CD14-positive monocyte (primary cell): ENCODE measurements at regions not wholly inside any gene's neighbourhood (a gene's known extent, or its start where the extent isn't known, plus 50 kb on each side); places are given as distances from the start of the nearest gene placed in this dataset.

Source experiments
- DNase-seq, 3 donors: peaks; one replicate each; pipeline ENCODE4 v3.0.0-alpha.2; 2011 to 2022
- H2AFZ ChIP-seq: 2 replicates; pipeline ENCODE4 v1.6.0; 2012; ENCODE audit warnings: mild to moderate bottlenecking, low read depth, low read length, inconsistent platforms; ENCODE audit not compliant: insufficient read depth, poor library complexity, severe bottlenecking
- H3K27ac ChIP-seq, 2 donors: 1 replicate in 1 of 2; 2 replicates in 1 of 2; pipeline ENCODE4 v1.5.1; 2012 to 2013; ENCODE audit warnings: low read length in 2 of 2, control low read depth in 1 of 2, inconsistent platforms in 1 of 2, low read depth in 1 of 2, mild to moderate bottlenecking in 1 of 2
- H3K27me3 ChIP-seq, 2 donors: one replicate each; pipeline versions ENCODE4 v1.6.0 to v1.6.1; 2011 to 2013; ENCODE audit warnings: low read length in 2 of 2; ENCODE audit not compliant: control insufficient read depth in 2 of 2, insufficient read depth in 2 of 2
- H3K36me3 ChIP-seq, 2 donors: replicated peaks in 1 of 2; 1 replicate in 1 of 2; 2 replicates in 1 of 2; pipeline versions ENCODE4 v1.5.1 to v1.6.1; 2012 to 2013; ENCODE audit warnings: low read length in 2 of 2, control low read depth in 1 of 2, inconsistent platforms in 1 of 2, mild to moderate bottlenecking in 1 of 2; ENCODE audit not compliant: insufficient read depth in 2 of 2, control insufficient read depth in 1 of 2
- H3K4me1 ChIP-seq, 2 donors: 1 replicate in 1 of 2; 2 replicates in 1 of 2; pipeline versions ENCODE4 v1.5.1 to v1.6.1; 2012 to 2013; ENCODE audit warnings: low read length in 2 of 2, control low read depth in 1 of 2, inconsistent platforms in 1 of 2, mild to moderate bottlenecking in 1 of 2, moderate library complexity in 1 of 2; ENCODE audit not compliant: insufficient read depth in 2 of 2, control insufficient read depth in 1 of 2
- H3K4me2 ChIP-seq: replicated peaks from 2 replicates; pipeline ENCODE3; 2012; ENCODE audit warnings: low read length, moderate library complexity, mild to moderate bottlenecking; ENCODE audit not compliant: poor library complexity, severe bottlenecking; ENCODE audit errors: extremely low read depth
- H3K4me3 ChIP-seq, 3 experiments: fragments of 200-600 bp in 1 of 3; sonication (generic) in 1 of 3; replicated peaks in 1 of 3; 1 replicate in 2 of 3; 2 replicates in 1 of 3; pipeline ENCODE4 v1.5.1; 2011 to 2013; ENCODE audit warnings: low read length in 3 of 3, mild to moderate bottlenecking in 3 of 3, control low read depth in 2 of 3, low read depth in 2 of 3, inconsistent platforms in 1 of 3, moderate library complexity in 1 of 3
- H3K79me2 ChIP-seq: 2 replicates; pipeline ENCODE4 v1.6.0; 2012; ENCODE audit warnings: mild to moderate bottlenecking, control low read depth, inconsistent platforms, low read length, moderate library complexity; ENCODE audit not compliant: insufficient read depth
- H3K9ac ChIP-seq: 2 replicates; pipeline ENCODE4 v1.6.0; 2017; ENCODE audit warnings: low read length, mild to moderate bottlenecking; ENCODE audit not compliant: insufficient read depth, poor library complexity, severe bottlenecking
- H3K9me3 ChIP-seq, 2 donors: replicated peaks in 1 of 2; 1 replicate in 1 of 2; 2 replicates in 1 of 2; pipeline versions ENCODE4 v1.5.1 to v1.6.1; 2012 to 2013; ENCODE audit warnings: low read length in 2 of 2, control low read depth in 1 of 2; ENCODE audit not compliant: control insufficient read depth in 1 of 2, insufficient read depth in 1 of 2
- H4K20me1 ChIP-seq: 2 replicates; pipeline ENCODE4 v1.6.0; 2012; ENCODE audit warnings: mild to moderate bottlenecking, low read length, control low read depth, moderate library complexity; ENCODE audit not compliant: insufficient read depth
- H3K27ac Mint-ChIP-seq, 7 donors: one replicate each; pipeline ENCODE4 v1.8.0; 2020; ENCODE audit warnings: mild to moderate bottlenecking in 7 of 7, mixed read lengths in 7 of 7, moderate library complexity in 6 of 7, inconsistent platforms in 2 of 7
- H3K27me3 Mint-ChIP-seq, 3 donors: one replicate each; pipeline ENCODE4 v1.8.0; 2021 to 2022; ENCODE audit warnings: low read depth in 3 of 3, mild to moderate bottlenecking in 3 of 3, mixed read lengths in 3 of 3, moderate library complexity in 3 of 3, inconsistent platforms in 1 of 3
- H3K36me3 Mint-ChIP-seq, 2 donors: one replicate each; pipeline ENCODE4 v1.8.0; 2020; ENCODE audit warnings: mixed read lengths in 2 of 2, inconsistent platforms in 1 of 2, mild to moderate bottlenecking in 1 of 2
- H3K4me1 Mint-ChIP-seq: one replicate; pipeline ENCODE4 v1.8.0; 2020; ENCODE audit warnings: mild to moderate bottlenecking, mixed read lengths
- H3K4me3 Mint-ChIP-seq, 2 donors: one replicate each; pipeline ENCODE4 v1.8.0; 2020; ENCODE audit warnings: mild to moderate bottlenecking in 2 of 2, mixed read lengths in 2 of 2, moderate library complexity in 1 of 2
- H3K9me3 Mint-ChIP-seq, 7 donors: one replicate each; pipeline ENCODE4 v1.8.0; 2020 to 2022; ENCODE audit warnings: mixed read lengths in 7 of 7, mild to moderate bottlenecking in 6 of 7, moderate library complexity in 6 of 7, inconsistent platforms in 2 of 7
- CTCF ChIP-seq: fragments of 200-600 bp; IDR thresholded peaks from one replicate; pipeline ENCODE4 v1.8.0; 2022; ENCODE audit warnings: antibody characterized with exemption, mild to moderate bottlenecking
- WGBS: methylation state at CpG from one replicate; pipeline ENCODE4 v1.1.5; 2013; ENCODE audit warnings: missing lambda C conversion rate; ENCODE audit not compliant: insufficient coverage; 5-methylcytosine and 5-hydroxymethylcytosine counted together
- intact Hi-C, 2 donors: fragments of 100-400 bp; cut with micrococcal nuclease; formaldehyde crosslinking; loops; one replicate each; pipeline versions ENCODE4 v1.15.0 to v1.15.1; 2023

- no peak overlapping the region for H3K4me3 Mint-ChIP-seq
These were observed 1340.2 kb upstream of the ZEB2 start for GRCh38 chr2:145860083-145860482.

GRCh38 chr2:145855142-145855541 lies 1335.2 kb upstream of the ZEB2 start:
- intact Hi-C loops: no loop called here
- H3K27ac ChIP-seq: no peak overlapping the region
- no CpG with 5 or more reads among the region's 1 CpG for WGBS
- H3K9me3 ChIP-seq: no peaks in the 10 kb centered on the region
- Mint-ChIP-seq H3K4me3 (no peak overlapping the region), H3K27ac (no peak overlapping the region), H3K36me3 (no peaks in the 10 kb centered on the region), H3K4me1 (no peaks in the 10 kb centered on the region), H3K9me3 (peaks cover 0 to 10% (median 3%) of the 10 kb centered on the region in 7 donors), H3K27me3 (no peaks in the 10 kb centered on the region)
- H3K4me1 ChIP-seq: no peaks in the 10 kb centered on the region
- no peak overlapping the region for H3K9ac ChIP-seq
- no peaks in the 10 kb centered on the region for H3K79me2 ChIP-seq
- H2AFZ ChIP-seq: no peak overlapping the region
- H3K36me3 ChIP-seq: no peaks in the 10 kb centered on the region
- no peak overlapping the region for H3K4me3 ChIP-seq
- no peak for DNase-seq
- no peaks in the 10 kb centered on the region for H3K27me3 ChIP-seq
- no peaks in the 10 kb centered on the region for H4K20me1 ChIP-seq
- H3K4me2 ChIP-seq: no peak overlapping the region
- no peak for TF ChIP-seq CTCF

More at GRCh38 chr2:145860083-145860482, 1340.2 kb upstream of the ZEB2 start:
- H3K36me3 ChIP-seq: no peaks in the 10 kb centered on the region
- H3K36me3 Mint-ChIP-seq: no peaks in the 10 kb centered on the region
- H3K27me3 Mint-ChIP-seq: no peaks in the 10 kb centered on the region
- TF ChIP-seq CTCF: no peak
- no peak overlapping the region for H3K9ac ChIP-seq
- H3K27ac ChIP-seq: no peak overlapping the region
- no peak overlapping the region for H3K4me3 ChIP-seq
- no peak for DNase-seq
- no peak overlapping the region for H2AFZ ChIP-seq
- H3K4me1 Mint-ChIP-seq: no peaks in the 10 kb centered on the region
- peaks cover 0 to 5% (median 2%) of the 10 kb centered on the region in 7 donors for H3K9me3 Mint-ChIP-seq
- intact Hi-C loops: no loop called here
- H3K27me3 ChIP-seq: no peaks in the 10 kb centered on the region
- H3K79me2 ChIP-seq: no peaks in the 10 kb centered on the region
- no peaks in the 10 kb centered on the region for H4K20me1 ChIP-seq
- H3K27ac Mint-ChIP-seq: no peak overlapping the region
- WGBS: no CpG with 5 or more reads among the region's 1 CpG
- H3K4me2 ChIP-seq: no peak overlapping the region
- H3K4me1 ChIP-seq: no peaks in the 10 kb centered on the region
- no peaks in the 10 kb centered on the region for H3K9me3 ChIP-seq
